ENCODE measurements at regions not wholly inside any gene's neighbourhood (a gene's known extent, or its start where the extent isn't known, plus 50 kb on each side); places are given as distances from the start of the nearest gene placed in this dataset.

DNA sequence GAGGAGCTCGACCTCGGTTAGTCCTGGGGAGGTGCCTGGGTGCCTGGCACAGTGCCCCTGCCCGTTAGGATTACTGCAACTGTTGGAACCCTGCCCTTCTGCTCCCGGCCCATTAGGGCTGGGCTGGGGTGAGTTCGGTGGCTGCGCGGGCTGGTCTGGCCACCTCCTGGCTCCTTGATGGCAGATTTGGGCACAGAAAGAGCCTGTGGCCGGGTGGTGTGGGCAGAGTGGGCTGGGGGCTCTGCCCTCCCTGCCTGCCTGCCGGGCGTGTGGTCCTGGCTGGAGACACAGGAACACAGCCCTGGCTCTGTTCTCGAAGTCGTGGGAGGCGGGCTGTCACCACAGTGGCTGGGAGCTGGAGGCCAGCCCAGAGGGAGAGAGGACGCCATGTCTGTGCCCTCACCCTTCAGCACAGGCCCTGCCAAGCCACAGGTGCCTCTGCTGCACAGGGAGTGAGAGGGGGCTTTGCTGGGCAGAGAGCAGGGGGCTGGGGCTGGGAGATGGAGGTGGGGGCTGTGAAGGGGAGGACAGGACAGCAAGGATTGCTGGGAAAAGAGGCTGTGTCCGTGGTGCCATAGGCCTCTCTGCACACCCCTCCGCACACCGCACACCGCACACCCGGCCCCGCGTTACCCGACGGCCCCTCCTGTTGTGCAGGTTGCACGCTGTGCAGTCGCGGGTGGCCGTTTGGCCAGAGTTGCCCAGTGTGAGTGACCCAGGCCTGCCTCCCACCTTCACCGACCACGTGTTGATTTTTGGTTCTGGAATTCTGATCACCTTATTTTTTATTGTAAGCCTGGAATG is 236.6 kb upstream of the GSE1 start:
- TF ChIP-seq, protein P1, sequence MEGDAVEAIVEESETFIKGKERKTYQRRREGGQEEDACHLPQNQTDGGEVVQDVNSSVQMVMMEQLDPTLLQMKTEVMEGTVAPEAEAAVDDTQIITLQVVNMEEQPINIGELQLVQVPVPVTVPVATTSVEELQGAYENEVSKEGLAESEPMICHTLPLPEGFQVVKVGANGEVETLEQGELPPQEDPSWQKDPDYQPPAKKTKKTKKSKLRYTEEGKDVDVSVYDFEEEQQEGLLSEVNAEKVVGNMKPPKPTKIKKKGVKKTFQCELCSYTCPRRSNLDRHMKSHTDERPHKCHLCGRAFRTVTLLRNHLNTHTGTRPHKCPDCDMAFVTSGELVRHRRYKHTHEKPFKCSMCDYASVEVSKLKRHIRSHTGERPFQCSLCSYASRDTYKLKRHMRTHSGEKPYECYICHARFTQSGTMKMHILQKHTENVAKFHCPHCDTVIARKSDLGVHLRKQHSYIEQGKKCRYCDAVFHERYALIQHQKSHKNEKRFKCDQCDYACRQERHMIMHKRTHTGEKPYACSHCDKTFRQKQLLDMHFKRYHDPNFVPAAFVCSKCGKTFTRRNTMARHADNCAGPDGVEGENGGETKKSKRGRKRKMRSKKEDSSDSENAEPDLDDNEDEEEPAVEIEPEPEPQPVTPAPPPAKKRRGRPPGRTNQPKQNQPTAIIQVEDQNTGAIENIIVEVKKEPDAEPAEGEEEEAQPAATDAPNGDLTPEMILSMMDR (IDR thresholded peaks at IDR 0.05): no peak
- TF ChIP-seq POLR2A (IDR thresholded peaks at IDR 0.05): no peak
